ENCODE measurements at regions not wholly inside any gene's neighbourhood (a gene's known extent, or its start where the extent isn't known, plus 50 kb on each side); places are given as distances from the start of the nearest gene placed in this dataset.

GRCh38 chr11:95337175-95337957 is 106.4 kb upstream of the SESN3 start:
- TF ChIP-seq CTCF (IDR thresholded peaks at IDR 0.05) (no peak), POLR2A (IDR thresholded peaks at IDR 0.05) (no peak), EP300 (IDR thresholded peaks at IDR 0.05; ENCODE audit: low read depth) (no peak), POLR2AphosphoS5 (IDR thresholded peaks at IDR 0.05) (no peak)

Data from transverse colon (tissue), 4 donors.